Osteoblast (primary cell): ENCODE measurements at regions not wholly inside any gene's neighbourhood (a gene's known extent, or its start where the extent isn't known, plus 50 kb on each side); places are given as distances from the start of the nearest gene placed in this dataset.

Source experiments
- DNase-seq: peaks from one replicate; pipeline ENCODE4 v3.0.0; 2011; ENCODE audit warnings: low spot score, mixed read lengths; ENCODE audit not compliant: insufficient read length; ENCODE audit errors: missing footprints
- H2AFZ ChIP-seq: 2 replicates; pipeline ENCODE4 v1.6.0; 2011; ENCODE audit warnings: mild to moderate bottlenecking, low read length
- H3K27ac ChIP-seq: 2 replicates; pipeline ENCODE4 v1.5.1; 2011; ENCODE audit warnings: mild to moderate bottlenecking, low read depth, low read length, moderate library complexity
- H3K27me3 ChIP-seq: 2 replicates; pipeline ENCODE4 v1.6.0; 2012; ENCODE audit warnings: mild to moderate bottlenecking, control low read depth, inconsistent platforms, low read length, moderate library complexity; ENCODE audit not compliant: insufficient read depth
- H3K36me3 ChIP-seq: 2 replicates; pipeline ENCODE4 v1.5.1; 2011; ENCODE audit warnings: mild to moderate bottlenecking, low read length, control low read depth, moderate library complexity; ENCODE audit not compliant: insufficient read depth
- H3K4me1 ChIP-seq: 2 replicates; pipeline ENCODE4 v1.5.1; 2011; ENCODE audit warnings: mild to moderate bottlenecking, low read length, control low read depth, moderate library complexity; ENCODE audit not compliant: insufficient read depth
- H3K4me2 ChIP-seq: 2 replicates; pipeline ENCODE4 v1.6.0; 2011; ENCODE audit warnings: mild to moderate bottlenecking, low read length; ENCODE audit not compliant: insufficient read depth
- H3K4me3 ChIP-seq: fragments of 200-600 bp; sonication (generic); 3 replicates; pipeline ENCODE4 v1.5.1; 2012; ENCODE audit warnings: mild to moderate bottlenecking, low read length, inconsistent platforms; ENCODE audit not compliant: insufficient read depth
- H3K79me2 ChIP-seq: 2 replicates; pipeline ENCODE4 v1.6.0; 2012; ENCODE audit warnings: mild to moderate bottlenecking, low read length, control low read depth, inconsistent platforms; ENCODE audit not compliant: insufficient read depth
- H3K9me3 ChIP-seq: 2 replicates; pipeline ENCODE4 v1.5.1; 2011; ENCODE audit warnings: low read depth, low read length, control low read depth
- H4K20me1 ChIP-seq: 2 replicates; pipeline ENCODE4 v1.6.0; 2012; ENCODE audit warnings: mild to moderate bottlenecking, low read length, control low read depth; ENCODE audit not compliant: insufficient read depth
- TF ChIP-seq, protein P1 (sequence below): IDR thresholded peaks from 2 replicates; pipeline ENCODE4 v1.5.1; 2011; ENCODE audit warnings: mild to moderate bottlenecking, low read depth, low read length, moderate library complexity; ENCODE audit errors: extremely low read depth

DNA sequence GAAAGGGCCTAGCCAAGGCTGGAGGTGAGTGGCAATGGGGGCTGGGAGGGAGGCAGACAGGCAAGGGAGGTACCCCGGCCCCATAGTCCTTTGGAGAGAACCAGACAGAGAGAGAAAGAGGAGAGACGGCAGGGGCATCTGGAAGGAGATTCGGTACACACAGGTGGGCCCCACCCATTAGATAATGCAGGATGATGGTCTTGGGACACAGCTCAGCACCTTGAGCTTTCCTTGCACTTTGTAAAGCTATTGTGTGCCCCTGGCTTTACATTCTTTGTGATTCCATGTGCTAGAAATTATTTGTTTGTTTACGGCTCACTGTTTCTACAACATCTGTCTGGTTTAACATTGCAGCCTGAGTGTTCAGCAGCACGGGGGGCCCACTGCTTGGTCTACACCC, 83.1 kb downstream of the CTAGE1 start:
- Histone ChIP-seq H3K36me3 (no peaks in the 10 kb centered on the region), H2AFZ (no peak overlapping the region), H3K9me3 (no peaks in the 10 kb centered on the region), H3K79me2 (no peaks in the 10 kb centered on the region), H3K4me1 (peaks cover 7% of the 10 kb centered on the region), H3K4me3 (no peak overlapping the region), H3K27ac (no peak overlapping the region), H3K27me3 (peaks cover 2% of the 10 kb centered on the region), H4K20me1 (no peaks in the 10 kb centered on the region), H3K4me2 (no peak overlapping the region)
- no peak for DNase-seq
- TF ChIP-seq, protein P1, sequence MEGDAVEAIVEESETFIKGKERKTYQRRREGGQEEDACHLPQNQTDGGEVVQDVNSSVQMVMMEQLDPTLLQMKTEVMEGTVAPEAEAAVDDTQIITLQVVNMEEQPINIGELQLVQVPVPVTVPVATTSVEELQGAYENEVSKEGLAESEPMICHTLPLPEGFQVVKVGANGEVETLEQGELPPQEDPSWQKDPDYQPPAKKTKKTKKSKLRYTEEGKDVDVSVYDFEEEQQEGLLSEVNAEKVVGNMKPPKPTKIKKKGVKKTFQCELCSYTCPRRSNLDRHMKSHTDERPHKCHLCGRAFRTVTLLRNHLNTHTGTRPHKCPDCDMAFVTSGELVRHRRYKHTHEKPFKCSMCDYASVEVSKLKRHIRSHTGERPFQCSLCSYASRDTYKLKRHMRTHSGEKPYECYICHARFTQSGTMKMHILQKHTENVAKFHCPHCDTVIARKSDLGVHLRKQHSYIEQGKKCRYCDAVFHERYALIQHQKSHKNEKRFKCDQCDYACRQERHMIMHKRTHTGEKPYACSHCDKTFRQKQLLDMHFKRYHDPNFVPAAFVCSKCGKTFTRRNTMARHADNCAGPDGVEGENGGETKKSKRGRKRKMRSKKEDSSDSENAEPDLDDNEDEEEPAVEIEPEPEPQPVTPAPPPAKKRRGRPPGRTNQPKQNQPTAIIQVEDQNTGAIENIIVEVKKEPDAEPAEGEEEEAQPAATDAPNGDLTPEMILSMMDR = no peak

DNA sequence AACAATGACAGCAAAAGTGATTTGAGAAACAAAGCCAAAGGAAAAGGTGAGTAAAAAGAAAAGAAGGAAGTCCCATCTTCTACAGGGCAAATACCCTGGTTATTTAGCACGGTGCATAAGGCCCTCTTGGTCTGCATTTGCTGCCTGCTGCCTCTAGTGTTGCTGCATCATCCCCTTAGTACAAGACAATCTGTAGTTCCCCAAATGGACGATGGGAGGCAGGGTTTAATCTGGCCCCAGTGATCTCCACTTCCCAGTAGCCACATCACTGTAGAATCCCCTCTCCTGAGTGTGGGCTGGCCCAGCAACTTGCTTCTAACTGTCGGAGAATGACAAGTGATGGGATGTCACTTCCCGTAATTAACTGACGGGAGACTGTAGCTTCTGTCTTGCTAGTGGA, 85.1 kb downstream of the CTAGE1 start:
- no peaks in the 10 kb centered on the region for H3K79me2 ChIP-seq
- H3K36me3 ChIP-seq = no peaks in the 10 kb centered on the region
- no peaks in the 10 kb centered on the region for H4K20me1 ChIP-seq
- H2AFZ ChIP-seq = no peak overlapping the region
- no peak overlapping the region for H3K27ac ChIP-seq
- H3K27me3 ChIP-seq = peaks cover 2% of the 10 kb centered on the region
- TF ChIP-seq, protein P1 = peak; percentile 23
- H3K4me1 ChIP-seq = peaks cover 2% of the 10 kb centered on the region
- DNase-seq = no peak
- H3K9me3 ChIP-seq = no peaks in the 10 kb centered on the region
- no peak overlapping the region for H3K4me2 ChIP-seq
- no peak overlapping the region for H3K4me3 ChIP-seq

DNA sequence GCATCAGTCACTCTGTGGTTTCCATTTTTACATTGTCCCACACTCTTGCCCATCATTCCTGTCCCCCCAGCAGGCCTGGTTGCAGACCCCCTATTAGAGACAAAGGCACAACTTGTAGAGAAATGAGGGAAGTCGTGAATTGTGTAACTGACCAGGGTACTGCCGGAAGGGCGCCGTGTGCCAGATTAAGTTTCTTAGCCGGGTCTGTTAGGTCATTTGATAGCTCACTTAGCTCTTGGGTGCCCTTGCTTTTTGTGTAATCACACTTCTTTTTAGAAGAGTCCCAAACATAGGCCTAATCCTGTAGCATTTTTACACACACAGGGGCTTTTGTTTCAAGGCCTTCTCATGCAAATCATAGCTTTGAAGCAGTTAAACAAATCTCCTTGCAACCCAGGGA, 87.2 kb downstream of the CTAGE1 start:
- peaks cover 2% of the 10 kb centered on the region for H3K27me3 ChIP-seq
- H3K4me1 ChIP-seq = no peaks in the 10 kb centered on the region
- TF ChIP-seq, protein P1 = no peak
- no peak overlapping the region for H3K27ac ChIP-seq
- no peaks in the 10 kb centered on the region for H3K79me2 ChIP-seq
- no peak for DNase-seq
- no peak overlapping the region for H2AFZ ChIP-seq
- H4K20me1 ChIP-seq = no peaks in the 10 kb centered on the region
- H3K9me3 ChIP-seq = no peaks in the 10 kb centered on the region
- H3K36me3 ChIP-seq = no peaks in the 10 kb centered on the region
- H3K4me3 ChIP-seq = no peak overlapping the region
- H3K4me2 ChIP-seq = no peak overlapping the region

DNA sequence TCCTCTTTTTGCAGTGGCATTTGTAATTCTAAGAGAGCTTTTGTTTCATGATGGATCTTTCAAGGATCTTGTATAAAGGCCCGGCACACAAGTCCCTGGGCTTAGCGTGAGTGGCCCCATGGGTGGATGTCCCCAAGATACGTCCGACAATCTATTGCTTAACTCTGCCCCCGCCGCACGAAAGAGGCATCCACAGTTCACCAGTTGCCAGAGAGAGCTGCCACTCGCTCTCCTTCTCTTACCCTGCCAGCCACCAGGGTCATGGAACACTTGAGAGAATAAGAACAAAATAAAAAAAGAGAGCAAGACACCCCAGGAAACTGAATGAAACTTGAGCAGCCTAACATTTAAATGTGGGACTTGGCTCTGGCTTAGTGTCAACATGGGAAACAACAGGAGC, 92.3 kb downstream of the CTAGE1 start:
- Histone ChIP-seq H4K20me1 (no peaks in the 10 kb centered on the region), H3K27ac (no peak overlapping the region), H3K4me3 (no peak overlapping the region), H3K27me3 (peaks cover 4% of the 10 kb centered on the region), H3K79me2 (no peaks in the 10 kb centered on the region), H3K9me3 (no peaks in the 10 kb centered on the region), H2AFZ (no peak overlapping the region), H3K36me3 (no peaks in the 10 kb centered on the region), H3K4me1 (peaks cover 4% of the 10 kb centered on the region), H3K4me2 (no peak overlapping the region)
- no peak for DNase-seq
- TF ChIP-seq, protein P1 = no peak
